NCI-H1436 treated with DMSO at 0.1 percent for 48 hours (cell line): ENCODE measurements at regions not wholly inside any gene's neighbourhood (a gene's known extent, or its start where the extent isn't known, plus 50 kb on each side); places are given as distances from the start of the nearest gene placed in this dataset.
A peak's percentile ranks its signal among the peaks of the same experiment; 100 is the strongest.
"Not testable (repeated sequence)": the region's sequence is repeated elsewhere in the genome, so short reads cannot be mapped to it uniquely, and the experiment has no call there.

Source experiments
- DNase-seq: peaks from one replicate; lab custom pipeline; 2025; lab: John Stamatoyannopoulos, UW

DNA sequence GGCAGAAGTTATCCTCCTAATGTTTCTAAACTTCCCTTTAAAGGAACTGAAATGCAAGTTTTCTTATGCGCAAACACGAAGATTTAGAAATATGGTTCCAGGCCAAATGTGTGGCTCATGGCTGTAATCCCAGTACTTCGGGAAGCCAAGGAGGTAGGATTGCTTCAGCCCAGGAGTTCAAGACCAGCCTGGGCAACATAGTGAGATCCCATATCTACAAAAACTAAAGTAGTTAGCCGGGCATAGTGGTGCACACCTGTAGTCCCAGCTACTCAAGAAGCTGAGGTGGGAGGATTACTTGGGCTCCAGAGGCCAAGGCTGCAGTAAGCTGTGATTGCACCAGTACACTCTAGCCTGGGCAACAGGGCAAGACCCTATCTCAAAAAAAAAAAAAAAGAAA, 95.8 kb upstream of the SCAF8 start:
- no peak for DNase-seq

DNA sequence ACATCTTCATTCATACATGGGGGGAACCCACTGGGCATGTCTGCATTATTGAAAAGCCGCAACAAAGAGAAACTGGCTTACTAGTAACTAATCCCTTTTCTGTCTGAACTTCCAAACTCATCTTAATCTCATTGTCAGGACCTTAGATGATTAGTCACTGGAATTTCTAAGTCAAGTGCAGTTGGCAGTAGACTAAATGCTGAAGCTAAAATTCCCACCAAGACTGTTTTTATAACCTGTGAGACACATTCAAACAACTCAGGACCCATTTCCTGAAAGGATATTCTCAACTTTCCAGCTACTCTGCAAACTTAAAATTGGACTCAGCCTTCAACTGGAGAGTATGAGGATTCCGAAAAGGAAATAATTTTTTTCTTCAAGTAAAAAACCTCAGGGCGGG, 94.8 kb upstream of the SCAF8 start:
- no peak for DNase-seq

DNA sequence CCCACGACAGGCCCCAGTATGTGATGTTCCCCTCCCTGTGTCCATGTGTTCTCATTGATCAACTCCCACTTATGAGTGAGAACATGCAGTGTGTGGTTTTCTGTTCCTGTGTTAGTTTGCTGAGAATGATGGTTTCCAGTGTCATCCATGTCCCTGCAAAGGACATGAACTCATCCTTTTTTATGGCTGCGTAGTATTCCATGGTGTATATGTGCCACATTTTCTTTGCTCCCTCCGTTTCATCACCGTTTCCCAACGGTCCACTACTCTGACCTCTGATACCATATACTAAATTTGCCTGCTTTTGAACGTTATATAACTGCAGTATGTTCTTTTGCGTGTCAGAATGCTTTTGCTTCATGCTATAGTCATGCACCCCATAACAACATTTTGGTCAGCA, 94.0 kb upstream of the SCAF8 start:
- not testable (repeated sequence) for DNase-seq

- no peak for DNase-seq
These were observed 84.9 kb upstream of the SCAF8 start for GRCh38 chr6:154648188-154648887.

DNA sequence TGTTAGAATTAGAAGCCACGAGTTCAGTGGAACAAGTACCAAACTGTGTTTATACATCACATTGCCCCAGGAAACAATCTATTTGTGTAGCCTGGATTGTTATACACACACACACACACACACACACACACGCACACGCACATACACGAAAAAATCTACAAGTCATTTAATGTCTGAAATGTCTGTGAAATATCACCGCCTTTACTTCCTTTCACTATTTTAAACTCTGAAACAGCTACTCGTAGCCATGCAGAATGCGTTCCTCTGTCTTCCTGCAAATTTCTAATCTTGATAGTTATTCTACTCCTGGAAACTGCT, 84.4 kb upstream of the SCAF8 start:
- DNase-seq, result no peak

DNA sequence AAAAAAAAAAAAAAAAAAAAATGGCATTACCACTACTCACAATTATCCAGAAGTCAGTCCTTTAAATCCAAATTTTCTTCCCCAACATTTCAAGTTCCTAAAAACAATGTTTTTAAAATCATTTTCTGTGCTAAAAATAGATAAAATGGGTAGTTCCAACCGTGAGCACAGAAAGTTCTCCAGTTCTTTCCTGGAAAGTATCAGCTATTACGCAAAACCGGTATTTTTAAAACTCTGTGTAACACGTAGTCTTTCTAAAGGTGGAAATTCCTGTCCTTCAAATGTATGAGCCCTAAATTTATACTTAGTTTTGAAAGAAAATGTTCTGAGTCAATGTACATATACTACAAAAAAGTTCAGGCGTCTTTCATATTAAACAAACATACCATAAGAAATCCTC, 83.5 kb upstream of the SCAF8 start:
- DNase-seq, result no peak

DNA sequence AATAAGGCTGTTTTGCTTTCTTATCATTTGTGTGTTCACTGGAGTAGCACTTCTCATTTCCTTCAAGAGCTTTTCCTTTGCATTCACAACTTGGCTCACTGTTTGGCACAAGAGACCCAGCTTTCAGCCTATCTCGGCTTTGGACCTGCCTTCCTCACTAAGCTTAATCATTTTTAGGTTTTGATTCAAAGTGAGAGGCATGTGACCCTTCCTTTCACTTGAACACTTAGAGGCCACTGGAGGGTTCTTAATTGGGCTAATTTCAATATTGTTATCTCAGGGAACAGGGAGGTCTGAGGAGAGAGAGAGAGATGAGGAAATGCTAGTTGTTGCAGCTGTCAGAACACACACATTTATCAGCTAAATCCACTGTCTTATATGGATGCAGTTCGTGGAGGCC, 82.9 kb upstream of the SCAF8 start:
- no peak for DNase-seq

GRCh38 chr6:154651656-154652055, 81.6 kb upstream of the SCAF8 start:
- DNase-seq, result no peak

GRCh38 chr6:154653385-154653784, 79.8 kb upstream of the SCAF8 start:
- DNase-seq, result no peak

GRCh38 chr6:154653853-154654252, 79.4 kb upstream of the SCAF8 start:
- DNase-seq, result no peak

GRCh38 chr6:154656660-154657059, 76.6 kb upstream of the SCAF8 start:
- no peak for DNase-seq

- no peak for DNase-seq
These were observed 71.4 kb upstream of the SCAF8 start for GRCh38 chr6:154661768-154662167.

DNA sequence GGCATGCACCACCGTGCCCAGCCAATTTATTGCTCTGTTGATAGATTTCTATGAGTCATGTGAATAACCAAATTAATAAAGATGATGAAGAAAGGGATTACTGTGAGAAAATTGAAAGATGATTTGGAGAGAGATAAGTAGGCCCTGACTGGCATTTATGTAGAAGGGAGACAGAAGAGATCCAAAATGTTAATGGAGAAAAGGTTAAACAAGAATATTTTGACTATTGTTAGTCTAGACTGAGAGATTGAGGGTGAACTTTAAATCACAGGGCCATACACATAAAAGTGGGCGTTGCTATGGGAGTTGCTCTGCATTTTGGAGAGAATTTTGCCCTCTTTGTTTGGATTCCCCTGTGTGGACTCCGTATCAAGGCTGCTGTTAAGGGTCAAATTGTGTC, 68.9 kb upstream of the SCAF8 start:
- DNase-seq, result no peak

DNA sequence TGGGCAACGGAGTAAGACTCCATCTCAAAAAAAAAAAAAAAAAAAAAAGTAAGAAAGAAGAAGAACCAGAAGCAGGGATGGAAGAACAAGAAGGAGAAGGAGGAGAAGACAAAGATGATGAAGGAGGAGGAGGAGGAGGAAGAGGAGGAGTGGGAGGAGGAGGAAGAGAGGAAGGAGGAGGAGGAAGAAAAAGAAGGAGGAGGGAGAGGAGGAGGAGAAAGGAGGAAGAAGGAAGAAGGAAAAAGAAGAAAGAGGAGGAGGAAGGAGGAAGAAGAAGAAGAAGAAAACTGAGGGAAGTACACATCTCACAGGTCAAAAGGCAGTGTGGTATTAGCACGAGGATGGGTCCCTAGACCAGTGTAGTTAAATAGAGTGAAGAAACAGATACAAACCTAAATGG, 65.1 kb upstream of the SCAF8 start:
- DNase-seq, result no peak

GRCh38 chr6:154672086-154672485, 61.1 kb upstream of the SCAF8 start:
- DNase-seq, result no peak

- no peak for DNase-seq
These were observed 59.3 kb upstream of the SCAF8 start for GRCh38 chr6:154673919-154674318.

DNA sequence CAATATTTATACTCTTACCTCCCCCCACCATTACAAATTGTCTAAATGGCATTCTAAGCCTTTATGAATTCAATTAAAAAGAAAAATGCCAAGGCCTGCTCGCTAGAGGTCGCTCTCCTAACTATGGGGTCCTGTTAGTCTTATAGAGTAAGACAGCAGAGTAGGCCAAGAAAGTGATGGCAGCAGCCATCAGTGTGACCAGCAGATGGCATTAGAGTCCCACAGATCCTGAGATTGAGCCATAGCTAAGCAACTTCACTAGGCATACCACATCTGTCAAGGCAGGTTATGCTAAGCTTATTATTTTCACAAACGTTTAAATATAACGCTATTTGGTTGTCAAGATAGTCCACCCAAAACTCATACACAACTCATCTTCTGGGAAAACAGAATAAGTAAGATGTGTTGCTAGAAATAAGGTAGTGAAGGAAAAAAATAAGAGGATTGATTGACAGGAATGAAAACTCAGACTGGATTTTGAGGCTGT, 57.6 kb upstream of the SCAF8 start:
- DNase-seq, result peak; percentile 83

- DNase-seq, result no peak
These were observed 50.5 kb upstream of the SCAF8 start for GRCh38 chr6:154682633-154683125.
